CD4-positive, alpha-beta T cell treated with Interferon gamma for 1 hour (primary cell): ENCODE measurements at regions not wholly inside any gene's neighbourhood (a gene's known extent, or its start where the extent isn't known, plus 50 kb on each side); places are given as distances from the start of the nearest gene placed in this dataset.

Source experiments
- DNase-seq: peaks from one replicate; pipeline ENCODE4 v3.0.0-alpha.2; 2020

- DNase-seq = no peak
These were observed 54.1 kb upstream of the FOXQ1 start for GRCh38 chr6:1257778-1258177.

GRCh38 chr6:1256435-1257008 is 55.4 kb upstream of the FOXQ1 start:
- no peak for DNase-seq

GRCh38 chr6:1255636-1256365 is 56.1 kb upstream of the FOXQ1 start:
- DNase-seq = no peak

- no peak for DNase-seq
These were observed 57.6 kb upstream of the FOXQ1 start for GRCh38 chr6:1254326-1254725.

- DNase-seq = no peak
These were observed 58.1 kb upstream of the FOXQ1 start for GRCh38 chr6:1253816-1254215.

- DNase-seq = no peak
These were observed 60.4 kb upstream of the FOXQ1 start for GRCh38 chr6:1251198-1252155.

GRCh38 chr6:1250489-1251197 is 61.3 kb upstream of the FOXQ1 start:
- no peak for DNase-seq

GRCh38 chr6:1247894-1248293 is 64.0 kb upstream of the FOXQ1 start:
- DNase-seq = no peak

- no peak for DNase-seq
These were observed 64.8 kb upstream of the FOXQ1 start for GRCh38 chr6:1247056-1247455.

- no peak for DNase-seq
These were observed 67.0 kb upstream of the FOXQ1 start for GRCh38 chr6:1244941-1245340.

GRCh38 chr6:1244278-1244677 is 67.6 kb upstream of the FOXQ1 start:
- no peak for DNase-seq

GRCh38 chr6:1242446-1242845 is 69.5 kb upstream of the FOXQ1 start:
- DNase-seq = no peak

GRCh38 chr6:1242021-1242420 is 69.9 kb upstream of the FOXQ1 start:
- no peak for DNase-seq

GRCh38 chr6:1240766-1241318 is 71.1 kb upstream of the FOXQ1 start:
- DNase-seq = no peak

GRCh38 chr6:1239805-1240204 is 72.1 kb upstream of the FOXQ1 start:
- DNase-seq = no peak

GRCh38 chr6:1238040-1238439 is 73.9 kb upstream of the FOXQ1 start:
- no peak for DNase-seq

- no peak for DNase-seq
These were observed 74.3 kb upstream of the FOXQ1 start for GRCh38 chr6:1237636-1238035.

- no peak for DNase-seq
These were observed 76.1 kb upstream of the FOXQ1 start for GRCh38 chr6:1235825-1236224.

GRCh38 chr6:1233924-1234323 is 78.0 kb upstream of the FOXQ1 start:
- no peak for DNase-seq

- DNase-seq = no peak
These were observed 79.3 kb upstream of the FOXQ1 start for GRCh38 chr6:1232578-1232977.

GRCh38 chr6:1231941-1232340 is 80.0 kb upstream of the FOXQ1 start:
- no peak for DNase-seq

GRCh38 chr6:1230689-1231605 is 81.0 kb upstream of the FOXQ1 start:
- no peak for DNase-seq
